TTC549 (cell line): ENCODE measurements at regions not wholly inside any gene's neighbourhood (a gene's known extent, or its start where the extent isn't known, plus 50 kb on each side); places are given as distances from the start of the nearest gene placed in this dataset.

ENCODE experiments used
- FAIRE-seq: peaks from 2 replicates; lab custom pipeline; 2012; peaks lifted over from hg19 to GRCh38; lab: Jason Lieb, UNC

- FAIRE-seq, result no peak
Measured at GRCh38 chr21:31498985-31499384, 154.9 kb upstream of the TIAM1 start.

GRCh38 chr21:31497914-31498313 lies 153.9 kb upstream of the TIAM1 start:
- no peak for FAIRE-seq

GRCh38 chr21:31493350-31493880 lies 149.4 kb upstream of the TIAM1 start:
- FAIRE-seq, result no peak

DNA sequence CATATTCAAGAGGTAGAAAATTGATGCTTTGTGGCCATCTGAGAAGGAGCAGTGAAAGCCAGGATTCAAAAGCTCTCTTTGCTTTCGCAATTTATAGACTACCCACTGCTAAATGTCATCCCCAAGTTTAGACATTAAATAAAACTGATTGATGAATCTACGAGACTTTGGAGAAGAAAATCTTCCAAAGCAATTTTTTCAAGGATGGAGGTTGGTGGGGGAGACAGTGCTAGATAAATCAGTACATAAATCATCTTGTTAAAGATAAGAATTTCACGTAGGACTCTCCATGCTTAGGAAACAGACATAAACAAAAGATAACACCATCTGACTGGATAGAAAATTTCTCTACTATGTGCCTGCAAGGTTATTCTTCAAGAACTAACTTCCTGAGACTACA lies 147.6 kb upstream of the TIAM1 start:
- no peak for FAIRE-seq

- FAIRE-seq, result no peak
Measured at GRCh38 chr21:31490443-31490842, 146.4 kb upstream of the TIAM1 start.

- no peak for FAIRE-seq
Measured at GRCh38 chr21:31489726-31490125, 145.7 kb upstream of the TIAM1 start.

- FAIRE-seq, result no peak
Measured at GRCh38 chr21:31489014-31489413, 145.0 kb upstream of the TIAM1 start.

DNA sequence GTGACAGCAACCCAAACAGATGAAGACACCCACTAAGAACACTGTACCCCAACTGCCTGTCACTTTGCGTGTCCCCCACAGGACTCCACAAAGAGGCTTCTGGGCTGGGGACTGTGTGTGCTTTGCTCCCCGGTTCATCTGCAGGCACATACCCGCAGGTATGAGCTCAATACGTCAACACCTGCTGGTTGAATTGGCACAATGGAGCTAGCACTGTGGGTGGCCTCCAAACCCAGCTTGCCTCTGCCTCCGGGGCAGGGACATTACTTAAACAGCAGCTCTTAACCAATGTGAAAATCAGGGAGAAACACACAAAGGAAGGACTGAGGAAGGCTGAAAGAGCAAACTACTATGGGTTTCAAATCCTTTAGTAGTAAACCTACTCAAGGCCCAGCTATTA lies 140.2 kb upstream of the TIAM1 start:
- no peak for FAIRE-seq

DNA sequence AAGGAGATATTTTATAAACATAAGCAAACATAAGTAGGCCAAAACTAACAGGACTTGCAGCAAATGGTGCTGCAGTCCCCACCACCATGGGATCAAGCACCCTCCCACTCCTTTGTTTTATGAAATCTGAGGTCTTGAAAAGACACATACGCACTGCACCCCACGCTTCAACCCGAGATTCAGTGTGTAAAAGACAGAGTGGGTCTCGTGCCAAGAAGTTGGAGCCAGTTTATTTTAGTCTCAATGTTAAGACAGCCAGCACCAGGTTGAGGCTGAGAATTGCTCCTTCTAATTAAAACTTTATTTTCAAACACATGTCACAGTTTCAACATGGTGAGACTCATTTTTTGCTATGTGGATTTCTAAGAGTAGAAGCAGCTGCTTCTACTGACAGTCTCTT lies 139.1 kb upstream of the TIAM1 start:
- FAIRE-seq, result no peak

- no peak for FAIRE-seq
Measured at GRCh38 chr21:31482460-31482859, 138.4 kb upstream of the TIAM1 start.

GRCh38 chr21:31480228-31480627 lies 136.2 kb upstream of the TIAM1 start:
- FAIRE-seq, result no peak

DNA sequence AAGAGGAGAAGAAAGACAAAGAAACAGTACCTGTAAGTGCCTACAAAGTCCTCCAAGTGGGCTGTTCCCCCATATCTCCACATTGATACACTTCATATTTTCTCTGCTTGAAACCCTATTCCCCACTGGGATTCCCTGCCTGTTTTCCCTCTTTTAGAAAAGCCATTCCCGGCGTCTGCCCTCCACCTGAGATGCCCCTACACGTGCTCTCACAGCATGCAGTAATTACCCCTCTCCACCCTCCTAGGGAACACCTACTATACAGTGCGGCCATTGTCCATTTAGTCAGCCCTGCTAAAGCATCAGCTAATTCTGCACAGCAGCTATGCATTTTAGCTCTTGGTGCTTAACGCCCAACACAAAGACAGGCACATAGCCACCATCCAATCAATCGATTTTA lies 135.7 kb upstream of the TIAM1 start:
- no peak for FAIRE-seq

DNA sequence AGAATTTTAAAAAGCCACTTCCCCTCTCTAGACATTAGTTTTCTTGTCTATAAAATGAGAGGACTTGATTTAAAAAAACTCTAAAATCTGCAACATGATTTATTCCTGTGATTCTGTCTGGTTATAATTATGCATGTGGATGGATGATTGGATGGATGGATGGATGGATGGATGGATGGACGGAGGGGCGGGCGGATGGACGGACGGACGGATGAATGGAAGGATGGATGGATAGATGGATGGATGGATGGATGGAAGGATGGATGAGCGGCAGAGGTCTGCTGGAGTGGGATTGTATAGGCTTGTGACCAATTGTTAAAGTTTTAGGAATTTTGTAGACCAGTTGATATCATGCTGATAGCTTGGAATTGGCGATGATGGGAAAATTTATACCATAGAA lies 135.2 kb upstream of the TIAM1 start:
- no peak for FAIRE-seq

GRCh38 chr21:31476263-31477022 lies 132.4 kb upstream of the TIAM1 start:
- FAIRE-seq, result no peak

DNA sequence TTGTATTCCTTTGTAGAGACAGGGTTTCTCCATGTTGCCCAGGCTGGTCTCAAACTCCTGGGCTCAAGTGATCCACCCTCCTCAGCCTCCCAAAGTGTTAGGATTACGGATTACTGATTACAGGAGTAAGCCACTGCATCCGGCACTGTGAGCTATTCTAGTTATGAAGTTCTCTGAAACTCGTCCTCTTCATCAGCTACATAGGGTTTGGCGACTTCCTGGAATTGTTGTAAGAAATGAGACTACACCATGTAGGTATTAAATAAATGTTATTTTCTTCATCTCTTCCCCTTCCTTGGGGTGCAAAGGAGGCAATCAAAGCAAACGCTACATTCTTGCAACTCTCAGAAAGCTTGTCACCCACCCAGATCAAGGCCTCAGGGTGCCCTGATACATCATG lies 131.2 kb upstream of the TIAM1 start:
- no peak for FAIRE-seq

- no peak for FAIRE-seq
Measured at GRCh38 chr21:31473685-31474345, 129.8 kb upstream of the TIAM1 start.

- no peak for FAIRE-seq
Measured at GRCh38 chr21:31471865-31472264, 127.8 kb upstream of the TIAM1 start.

GRCh38 chr21:31470896-31471694 lies 127.0 kb upstream of the TIAM1 start:
- no peak for FAIRE-seq

- no peak for FAIRE-seq
Measured at GRCh38 chr21:31460980-31461379, 116.9 kb upstream of the TIAM1 start.

- FAIRE-seq, result no peak
Measured at GRCh38 chr21:31459457-31459856, 115.4 kb upstream of the TIAM1 start.

GRCh38 chr21:31457675-31458074 lies 113.6 kb upstream of the TIAM1 start:
- no peak for FAIRE-seq

GRCh38 chr21:31456201-31456600 lies 112.1 kb upstream of the TIAM1 start:
- FAIRE-seq, result no peak

DNA sequence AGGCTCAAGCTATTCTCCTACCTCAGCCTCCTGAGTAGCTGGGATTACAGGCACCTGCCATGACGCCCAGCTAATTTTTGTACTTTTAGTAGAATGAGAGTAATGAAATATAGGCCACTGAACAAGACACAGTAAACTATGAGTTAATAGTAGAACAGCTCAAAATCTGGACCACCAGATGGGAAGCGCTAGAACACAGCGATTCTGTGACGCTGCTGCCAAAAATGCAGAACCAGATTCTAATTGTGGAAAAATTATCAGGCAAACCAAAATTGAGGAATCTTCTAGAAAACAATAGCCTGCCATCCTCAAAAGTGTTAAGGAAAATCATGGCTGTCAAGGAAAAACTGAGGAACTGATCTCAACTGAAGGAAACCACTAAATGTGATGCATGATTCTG lies 111.4 kb upstream of the TIAM1 start:
- FAIRE-seq, result no peak
